ENCODE measurements at regions not wholly inside any gene's neighbourhood (a gene's known extent, or its start where the extent isn't known, plus 50 kb on each side); places are given as distances from the start of the nearest gene placed in this dataset.

DNA sequence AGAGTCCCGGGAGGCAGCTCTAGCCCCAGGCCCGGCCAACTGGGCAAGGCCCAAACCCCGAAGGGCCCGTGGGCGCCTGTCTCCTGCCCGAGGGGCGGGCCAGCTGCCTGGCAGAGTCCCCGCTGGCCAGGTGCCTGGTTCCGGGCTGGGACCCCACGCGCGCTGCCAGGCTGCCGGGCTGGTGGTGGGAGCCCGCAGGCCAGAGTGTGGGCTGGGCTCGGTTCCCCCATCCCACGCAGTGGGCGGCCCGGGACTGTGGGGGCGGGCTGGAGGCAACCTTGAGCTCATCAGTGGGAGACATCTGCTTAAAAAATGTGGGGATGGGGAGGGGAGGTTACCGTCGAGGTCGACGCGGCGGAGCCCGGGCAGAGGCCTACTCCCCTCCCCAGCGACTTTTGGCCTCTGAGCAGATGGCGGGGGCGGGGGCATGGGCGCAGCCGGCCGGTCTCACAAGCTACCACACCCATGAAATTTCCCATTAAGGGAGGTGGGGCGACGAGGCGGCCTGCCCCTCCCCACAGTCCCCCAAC, 176.4 kb upstream of the GSE1 start:
- H3K36me3 ChIP-seq (replicated peaks; ENCODE audit: low read depth, low read length), result no peaks in the 10 kb centered on the region
- no peak overlapping the region for H3K27ac ChIP-seq (ENCODE audit: low read length)
- no peak overlapping the region for H3K4me2 ChIP-seq (ENCODE audit: low read length)
- H3K9me3 ChIP-seq (ENCODE audit: insufficient read depth, low read length), result no peaks in the 10 kb centered on the region
- TF ChIP-seq, protein P1, sequence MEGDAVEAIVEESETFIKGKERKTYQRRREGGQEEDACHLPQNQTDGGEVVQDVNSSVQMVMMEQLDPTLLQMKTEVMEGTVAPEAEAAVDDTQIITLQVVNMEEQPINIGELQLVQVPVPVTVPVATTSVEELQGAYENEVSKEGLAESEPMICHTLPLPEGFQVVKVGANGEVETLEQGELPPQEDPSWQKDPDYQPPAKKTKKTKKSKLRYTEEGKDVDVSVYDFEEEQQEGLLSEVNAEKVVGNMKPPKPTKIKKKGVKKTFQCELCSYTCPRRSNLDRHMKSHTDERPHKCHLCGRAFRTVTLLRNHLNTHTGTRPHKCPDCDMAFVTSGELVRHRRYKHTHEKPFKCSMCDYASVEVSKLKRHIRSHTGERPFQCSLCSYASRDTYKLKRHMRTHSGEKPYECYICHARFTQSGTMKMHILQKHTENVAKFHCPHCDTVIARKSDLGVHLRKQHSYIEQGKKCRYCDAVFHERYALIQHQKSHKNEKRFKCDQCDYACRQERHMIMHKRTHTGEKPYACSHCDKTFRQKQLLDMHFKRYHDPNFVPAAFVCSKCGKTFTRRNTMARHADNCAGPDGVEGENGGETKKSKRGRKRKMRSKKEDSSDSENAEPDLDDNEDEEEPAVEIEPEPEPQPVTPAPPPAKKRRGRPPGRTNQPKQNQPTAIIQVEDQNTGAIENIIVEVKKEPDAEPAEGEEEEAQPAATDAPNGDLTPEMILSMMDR (IDR thresholded peaks at IDR 0.05; ENCODE audit: low read depth, low read length), result no peak
- TF ChIP-seq EZH2phosphoT487 (IDR thresholded peaks at IDR 0.05; ENCODE audit: low read depth), result no peak
- H4K20me1 ChIP-seq (ENCODE audit: insufficient read depth, low read length), result no peaks in the 10 kb centered on the region
- H2AFZ ChIP-seq (ENCODE audit: low read depth, low read length), result no peak overlapping the region
- H3K79me2 ChIP-seq (ENCODE audit: low read length), result no peaks in the 10 kb centered on the region
- H3K4me3 ChIP-seq (ENCODE audit: low read length), result no peak overlapping the region
- peaks cover 37% of the 10 kb centered on the region for H3K27me3 ChIP-seq (ENCODE audit: low read depth, low read length)
- H3K4me1 ChIP-seq (ENCODE audit: low read length), result no peaks in the 10 kb centered on the region
- no peak overlapping the region for H3K9ac ChIP-seq (ENCODE audit: low read length)

DNA sequence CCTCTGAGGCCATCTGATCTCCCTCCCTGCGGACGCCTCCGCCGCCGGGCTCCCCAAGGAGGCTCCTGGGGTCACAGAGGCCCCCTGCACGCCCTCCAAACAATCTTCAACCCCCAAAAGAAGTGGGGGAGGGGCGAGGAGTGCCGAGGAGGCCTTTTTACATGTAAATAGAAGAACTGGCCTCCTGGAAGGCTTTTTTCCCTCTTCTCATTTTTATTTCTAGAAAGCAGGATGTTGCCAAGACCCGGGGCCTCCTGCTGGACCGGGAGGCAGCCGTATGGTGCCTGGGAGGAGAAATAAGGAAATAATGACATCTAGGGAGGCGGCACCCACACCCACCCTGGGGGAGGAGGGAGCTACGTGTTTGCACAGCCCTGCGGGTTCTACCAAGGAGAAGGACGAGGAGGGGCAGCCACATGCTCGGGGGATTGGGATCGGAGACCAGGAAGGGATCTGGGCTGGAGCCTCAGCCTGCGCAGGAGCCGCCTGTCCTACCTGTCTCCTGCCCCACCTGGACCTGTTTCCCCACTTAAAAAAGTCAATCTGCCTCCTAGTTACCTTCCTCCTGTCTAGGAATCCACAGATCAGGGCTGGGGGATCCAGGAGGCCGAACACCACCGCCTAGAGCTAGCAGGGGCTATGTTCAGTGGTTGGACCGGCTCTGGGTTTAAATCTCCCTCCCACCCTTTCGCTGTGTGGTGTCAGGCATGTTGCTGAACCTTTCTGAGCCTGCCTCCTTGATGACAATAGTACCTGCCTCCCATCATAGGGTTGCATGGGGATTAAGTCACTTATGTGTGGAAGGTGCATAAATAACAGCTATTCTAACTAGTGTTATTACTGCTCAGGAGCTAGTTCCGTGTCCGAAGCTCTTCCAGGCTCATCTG, 175.7 kb upstream of the GSE1 start:
- Histone ChIP-seq H3K9ac (ENCODE audit: low read length) (no peak overlapping the region), H4K20me1 (ENCODE audit: insufficient read depth, low read length) (no peaks in the 10 kb centered on the region), H3K36me3 (replicated peaks; ENCODE audit: low read depth, low read length) (no peaks in the 10 kb centered on the region), H3K27me3 (ENCODE audit: low read depth, low read length) (peaks cover 38% of the 10 kb centered on the region), H3K9me3 (ENCODE audit: insufficient read depth, low read length) (no peaks in the 10 kb centered on the region), H2AFZ (ENCODE audit: low read depth, low read length) (no peak overlapping the region), H3K4me3 (ENCODE audit: low read length) (no peak overlapping the region), H3K4me1 (ENCODE audit: low read length) (no peaks in the 10 kb centered on the region), H3K27ac (ENCODE audit: low read length) (no peak overlapping the region), H3K79me2 (ENCODE audit: low read length) (no peaks in the 10 kb centered on the region), H3K4me2 (ENCODE audit: low read length) (no peak overlapping the region)
- TF ChIP-seq, protein P1 (IDR thresholded peaks at IDR 0.05; ENCODE audit: low read depth, low read length), result no peak
- no peak for TF ChIP-seq EZH2phosphoT487 (IDR thresholded peaks at IDR 0.05; ENCODE audit: low read depth)

DNA sequence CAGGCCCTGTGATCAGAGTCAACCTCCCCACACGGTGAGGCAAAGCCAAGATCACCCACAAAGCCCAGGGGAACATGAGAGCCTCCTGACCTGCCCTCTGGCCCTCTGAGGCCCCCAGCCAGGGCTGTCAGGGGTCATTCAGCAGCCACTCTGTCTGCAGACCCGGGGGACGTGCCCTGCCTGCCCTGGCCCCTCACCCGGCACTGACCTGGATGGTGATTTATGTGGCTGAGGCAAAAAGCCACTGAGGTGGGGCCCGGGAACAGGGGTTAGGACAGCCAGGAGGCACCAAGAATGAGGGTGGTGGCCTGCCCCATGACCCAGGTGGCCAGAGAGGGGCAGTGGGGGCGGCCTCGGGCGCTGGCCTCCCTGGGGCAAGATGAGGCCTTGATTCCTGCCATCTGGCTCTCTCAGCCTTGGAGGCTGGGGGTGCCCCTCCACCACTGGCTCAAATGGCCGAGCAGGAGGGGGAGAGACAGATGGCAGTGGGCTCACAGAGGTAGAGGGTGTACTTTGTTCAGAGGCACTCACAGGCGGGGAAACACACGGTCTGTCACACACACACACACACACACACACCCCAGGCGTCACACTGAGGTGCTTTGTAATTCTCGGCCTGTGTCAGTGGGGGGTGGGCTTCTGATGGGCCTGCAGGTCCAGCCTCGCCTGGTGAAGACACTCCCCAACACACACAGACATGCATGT, 174.0 kb upstream of the GSE1 start:
- H4K20me1 ChIP-seq (ENCODE audit: insufficient read depth, low read length), result no peaks in the 10 kb centered on the region
- no peak overlapping the region for H3K4me2 ChIP-seq (ENCODE audit: low read length)
- no peak overlapping the region for H2AFZ ChIP-seq (ENCODE audit: low read depth, low read length)
- H3K27ac ChIP-seq (ENCODE audit: low read length), result no peak overlapping the region
- no peaks in the 10 kb centered on the region for H3K36me3 ChIP-seq (replicated peaks; ENCODE audit: low read depth, low read length)
- no peaks in the 10 kb centered on the region for H3K79me2 ChIP-seq (ENCODE audit: low read length)
- H3K4me1 ChIP-seq (ENCODE audit: low read length), result no peaks in the 10 kb centered on the region
- H3K27me3 ChIP-seq (ENCODE audit: low read depth, low read length), result peaks cover 31% of the 10 kb centered on the region
- no peak overlapping the region for H3K4me3 ChIP-seq (ENCODE audit: low read length)
- H3K9me3 ChIP-seq (ENCODE audit: insufficient read depth, low read length), result no peaks in the 10 kb centered on the region
- no peak for TF ChIP-seq EZH2phosphoT487 (IDR thresholded peaks at IDR 0.05; ENCODE audit: low read depth)
- TF ChIP-seq, protein P1 (IDR thresholded peaks at IDR 0.05; ENCODE audit: low read depth, low read length), result no peak
- no peak overlapping the region for H3K9ac ChIP-seq (ENCODE audit: low read length)

DNA sequence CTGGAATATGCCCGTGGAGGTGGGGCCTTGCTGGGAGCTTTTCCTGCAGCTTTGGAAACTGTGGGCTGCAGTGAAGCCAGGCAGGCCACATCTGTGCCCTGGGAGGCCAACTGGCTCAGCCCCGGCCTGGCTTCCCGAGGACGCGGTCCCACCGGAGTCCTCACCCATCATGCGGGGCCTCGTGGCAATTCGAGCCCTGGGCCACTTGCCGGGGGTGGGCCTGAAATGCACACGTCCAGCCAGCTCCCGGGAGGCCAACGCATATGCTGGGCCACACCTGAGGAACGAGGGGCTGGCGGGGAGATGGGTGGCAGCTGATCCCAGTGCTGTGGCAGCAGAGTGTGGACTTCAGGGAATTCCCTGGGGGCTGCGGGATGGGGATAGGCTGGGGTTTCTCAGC, 172.4 kb upstream of the GSE1 start:
- Histone ChIP-seq H3K27ac (ENCODE audit: low read length) (no peak overlapping the region), H3K27me3 (ENCODE audit: low read depth, low read length) (peaks cover 47% of the 10 kb centered on the region), H3K79me2 (ENCODE audit: low read length) (no peaks in the 10 kb centered on the region), H3K9ac (ENCODE audit: low read length) (no peak overlapping the region), H2AFZ (ENCODE audit: low read depth, low read length) (no peak overlapping the region), H3K4me2 (ENCODE audit: low read length) (no peak overlapping the region), H4K20me1 (ENCODE audit: insufficient read depth, low read length) (0 out of 2 replicates have a peak, but pooled peaks cover 3% of the 10 kb centered on the region), H3K4me3 (ENCODE audit: low read length) (no peak overlapping the region), H3K9me3 (ENCODE audit: insufficient read depth, low read length) (no peaks in the 10 kb centered on the region), H3K4me1 (ENCODE audit: low read length) (no peaks in the 10 kb centered on the region), H3K36me3 (replicated peaks; ENCODE audit: low read depth, low read length) (no peaks in the 10 kb centered on the region)
- TF ChIP-seq EZH2phosphoT487 (IDR thresholded peaks at IDR 0.05; ENCODE audit: low read depth), result no peak
- TF ChIP-seq, protein P1 (IDR thresholded peaks at IDR 0.05; ENCODE audit: low read depth, low read length), result no peak
